Body of pancreas (tissue), 4 donors: ENCODE measurements at regions not wholly inside any gene's neighbourhood (a gene's known extent, or its start where the extent isn't known, plus 50 kb on each side); places are given as distances from the start of the nearest gene placed in this dataset.

ENCODE experiments used
- ATAC-seq: fragments of 150-250 bp; one replicate; pipeline ENCODE4 v1.9.1; 2016
- DNase-seq, 4 donors: peaks; one replicate each; pipeline ENCODE4 v3.0.0-alpha.2; 2019
- H3K27ac ChIP-seq, 4 donors: fragments of 200-600 bp; sonication (generic); 1 replicate in 3 of 4; 2 replicates in 1 of 4; pipeline versions ENCODE4 v1.5.1 to v1.6.1; 2016 to 2019; ENCODE audit warnings: mild to moderate bottlenecking in 1 of 4, mixed read lengths in 1 of 4, moderate library complexity in 1 of 4
- H3K27me3 ChIP-seq, 2 donors: fragments of 200-600 bp; sonication (generic); one replicate each; pipeline ENCODE4 v1.6.0; 2016; ENCODE audit warnings: mild to moderate bottlenecking in 1 of 2
- H3K36me3 ChIP-seq, 2 donors: fragments of 200-600 bp; sonication (generic); replicated peaks in 1 of 2; 2 replicates each; pipeline ENCODE4 v1.5.1; 2016; ENCODE audit warnings: low read depth in 2 of 2; ENCODE audit not compliant: insufficient read depth in 1 of 2
- H3K4me1 ChIP-seq: fragments of 200-600 bp; sonication (generic); one replicate; pipeline ENCODE4 v1.6.0; 2016
- H3K4me3 ChIP-seq, 2 donors: fragments of 200-600 bp; sonication (generic); 1 replicate in 1 of 2; 2 replicates in 1 of 2; pipeline ENCODE4 v1.5.1; 2016 to 2019
- H3K9me3 ChIP-seq, 3 donors: fragments of 200-600 bp; sonication (generic); 1 replicate in 2 of 3; 2 replicates in 1 of 3; pipeline ENCODE4 v1.5.1; 2016
- CTCF ChIP-seq, 7 experiments: fragments of 450-650 bp in 4 of 7; fragments of 200-600 bp in 3 of 7; sonication (generic) in 3 of 7; IDR thresholded peaks; one replicate each; pipeline ENCODE4 v1.5.1; 2016 to 2019; ENCODE audit warnings: antibody characterized with exemption in 7 of 7
- POLR2A ChIP-seq, 3 donors: fragments of 450-650 bp; IDR thresholded peaks; one replicate each; pipeline ENCODE4 v1.6.1; 2016; ENCODE audit warnings: antibody characterized with exemption in 3 of 3, mild to moderate bottlenecking in 2 of 3
- WGBS, 2 donors: methylation state at CpG; one replicate each; pipeline ENCODE4 v1.1.5; 2017; 5-methylcytosine and 5-hydroxymethylcytosine counted together
- intact Hi-C: fragments of 100-400 bp; cut with DNase I; formaldehyde crosslinking; loops from one replicate; pipeline ENCODE4 v1.15.1; 2023

GRCh38 chr3:21042184-21042583, 708.8 kb downstream of the ZNF385D start:
- 88 to 96% methylated on average over 9 of the region's 9 CpGs for WGBS, 2 donors
- H3K9me3 ChIP-seq, result no peaks in the 10 kb centered on the region
- no peaks in the 10 kb centered on the region for H3K36me3 ChIP-seq
- intact Hi-C loops, result no loop called here
- no peaks in the 10 kb centered on the region for H3K4me1 ChIP-seq
- no peak overlapping the region for H3K27ac ChIP-seq
- H3K4me3 ChIP-seq, result no peak overlapping the region
- DNase-seq, result no peak
- H3K27me3 ChIP-seq, result no peaks in the 10 kb centered on the region
- ATAC-seq, result no peak
- TF ChIP-seq POLR2A (IDR thresholded peaks at IDR 0.05), result no peak
- no peak for TF ChIP-seq CTCF (IDR thresholded peaks at IDR 0.05)

DNA sequence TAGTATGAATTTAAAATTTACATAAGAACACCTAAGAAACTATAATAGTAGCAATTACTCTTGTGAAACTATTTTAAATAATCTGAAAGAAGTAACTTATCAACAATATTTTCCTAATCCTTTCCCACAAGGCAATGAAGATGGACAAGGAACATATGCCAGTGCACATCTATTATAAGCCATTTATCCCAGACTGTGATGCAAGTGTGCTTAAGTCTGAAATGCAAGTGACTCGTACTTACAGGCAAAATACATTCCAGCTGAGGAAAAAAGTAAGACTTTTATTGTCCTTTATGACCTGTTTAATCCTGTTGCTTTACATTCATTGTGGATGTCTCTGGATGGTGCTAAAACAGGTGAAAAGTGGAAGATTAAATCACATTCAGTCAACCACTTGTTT, 709.4 kb downstream of the ZNF385D start:
- intact Hi-C loops, result no loop called here
- Histone ChIP-seq H3K27me3 (no peaks in the 10 kb centered on the region), H3K4me3 (no peak overlapping the region), H3K9me3 (no peaks in the 10 kb centered on the region), H3K27ac (no peak overlapping the region), H3K36me3 (no peaks in the 10 kb centered on the region), H3K4me1 (no peaks in the 10 kb centered on the region)
- 47 to 62% methylated on average over 1 of the region's 1 CpG for WGBS, 2 donors
- no peak for TF ChIP-seq POLR2A (IDR thresholded peaks at IDR 0.05)
- no peak for TF ChIP-seq CTCF (IDR thresholded peaks at IDR 0.05)
- no peak for DNase-seq
- ATAC-seq, result no peak

- H3K9me3 ChIP-seq, result no peaks in the 10 kb centered on the region
- 75 to 96% methylated on average over 1 of the region's 1 CpG for WGBS, 2 donors
- ATAC-seq (no peak), DNase-seq (no peak)
- H3K4me3 ChIP-seq, result no peak overlapping the region
- intact Hi-C loops, result no loop called here
- no peaks in the 10 kb centered on the region for H3K4me1 ChIP-seq
- TF ChIP-seq POLR2A (IDR thresholded peaks at IDR 0.05), result no peak
- TF ChIP-seq CTCF (IDR thresholded peaks at IDR 0.05), result no peak
- H3K36me3 ChIP-seq, result no peaks in the 10 kb centered on the region
- H3K27ac ChIP-seq, result no peak overlapping the region
- H3K27me3 ChIP-seq, result no peaks in the 10 kb centered on the region
Measured at GRCh38 chr3:21036888-21037287, 714.1 kb downstream of the ZNF385D start.

- no peak for TF ChIP-seq POLR2A (IDR thresholded peaks at IDR 0.05)
- no peak for TF ChIP-seq CTCF (IDR thresholded peaks at IDR 0.05)
- DNase-seq (no peak), ATAC-seq (no peak)
- Histone ChIP-seq H3K4me3 (no peak overlapping the region), H3K9me3 (no peaks in the 10 kb centered on the region), H3K27ac (no peak overlapping the region), H3K4me1 (no peaks in the 10 kb centered on the region), H3K36me3 (no peaks in the 10 kb centered on the region), H3K27me3 (no peaks in the 10 kb centered on the region)
- 66 to 67% methylated on average over 5 of the region's 5 CpGs for WGBS, 2 donors
- intact Hi-C loops, result no loop called here
Measured at GRCh38 chr3:21028412-21028811, 722.6 kb downstream of the ZNF385D start.

DNA sequence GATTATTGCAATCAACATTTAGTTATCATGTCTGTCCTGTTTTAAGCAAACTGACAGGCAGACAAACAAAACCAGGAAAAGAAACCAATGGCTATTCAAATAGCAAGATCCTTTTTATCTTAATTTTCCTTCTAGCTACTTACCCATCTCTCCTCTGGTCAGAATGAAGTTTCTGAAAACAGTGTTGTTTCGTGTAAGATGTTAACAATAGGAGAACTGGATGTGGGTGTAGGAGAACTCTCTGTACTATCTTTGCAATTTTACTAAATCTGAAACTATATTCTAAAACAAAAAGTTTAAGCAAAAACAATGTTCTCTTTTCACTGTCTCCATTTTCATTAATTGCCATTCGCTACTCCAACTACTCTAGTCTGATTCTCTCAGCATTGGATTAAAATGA, 726.4 kb downstream of the ZNF385D start:
- DNase-seq, result no peak
- H3K36me3 ChIP-seq, result no peaks in the 10 kb centered on the region
- intact Hi-C loops, result no loop called here
- H3K27ac ChIP-seq, result no peak overlapping the region
- no peaks in the 10 kb centered on the region for H3K9me3 ChIP-seq
- TF ChIP-seq CTCF (IDR thresholded peaks at IDR 0.05) (no peak), POLR2A (IDR thresholded peaks at IDR 0.05) (no peak)
- no peaks in the 10 kb centered on the region for H3K4me1 ChIP-seq
- ATAC-seq, result no peak
- H3K4me3 ChIP-seq, result no peak overlapping the region
- H3K27me3 ChIP-seq, result no peaks in the 10 kb centered on the region
- WGBS, 2 donors, result 89% methylated on average over 2 of the region's 2 CpGs
